Dermis microvascular lymphatic vessel endothelial cell (primary cell): ENCODE measurements at regions not wholly inside any gene's neighbourhood (a gene's known extent, or its start where the extent isn't known, plus 50 kb on each side); places are given as distances from the start of the nearest gene placed in this dataset.
"Not testable (repeated sequence)": the region's sequence is repeated elsewhere in the genome, so short reads cannot be mapped to it uniquely, and the experiment has no call there.

ENCODE experiments used
- DNase-seq, 2 donors: peaks; one replicate each; pipeline versions ENCODE4 v3.0.0 to v3.0.0-alpha.2; 2010; ENCODE audit warnings: low read depth in 2 of 2

DNA sequence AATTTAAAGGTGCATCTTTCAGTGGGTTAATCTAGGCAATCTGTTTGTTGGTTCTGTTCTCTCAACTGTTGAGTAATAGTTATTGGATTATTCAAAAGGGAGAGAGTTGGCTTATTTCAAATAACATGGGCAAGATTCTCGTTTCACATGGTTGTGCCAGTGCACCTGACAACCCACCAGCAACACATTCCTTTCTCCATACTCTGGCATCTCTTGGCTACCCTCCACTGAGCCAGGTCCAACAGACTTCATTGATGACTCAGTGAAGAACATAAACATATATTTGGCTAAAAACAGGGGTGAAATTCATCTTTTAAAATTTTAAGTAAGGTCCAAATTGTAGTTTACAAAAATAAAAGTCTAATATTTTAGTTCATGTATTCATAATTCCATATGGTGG lies 967.2 kb downstream of the RPA4 start:
- no peak for DNase-seq

DNA sequence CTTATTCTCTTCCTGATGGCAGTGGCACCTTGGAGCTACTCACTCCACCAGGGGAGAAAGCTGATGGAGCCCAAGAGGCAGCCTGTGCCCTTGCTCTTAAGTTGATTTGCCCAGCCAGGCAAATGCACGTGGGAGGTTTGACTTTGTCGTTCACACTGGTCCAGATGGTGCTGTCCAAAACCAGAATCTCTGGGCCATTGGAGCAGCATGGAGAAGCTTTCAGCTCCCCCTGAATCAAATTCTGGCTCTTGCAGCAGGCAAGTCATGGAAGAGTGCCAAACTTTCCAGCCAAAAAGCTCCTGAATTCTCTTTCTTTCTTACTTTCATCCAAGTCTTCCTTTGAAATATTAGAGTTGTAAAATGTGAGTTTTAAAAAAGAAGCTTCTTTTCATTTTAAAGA lies 970.4 kb downstream of the RPA4 start:
- no peak for DNase-seq

DNA sequence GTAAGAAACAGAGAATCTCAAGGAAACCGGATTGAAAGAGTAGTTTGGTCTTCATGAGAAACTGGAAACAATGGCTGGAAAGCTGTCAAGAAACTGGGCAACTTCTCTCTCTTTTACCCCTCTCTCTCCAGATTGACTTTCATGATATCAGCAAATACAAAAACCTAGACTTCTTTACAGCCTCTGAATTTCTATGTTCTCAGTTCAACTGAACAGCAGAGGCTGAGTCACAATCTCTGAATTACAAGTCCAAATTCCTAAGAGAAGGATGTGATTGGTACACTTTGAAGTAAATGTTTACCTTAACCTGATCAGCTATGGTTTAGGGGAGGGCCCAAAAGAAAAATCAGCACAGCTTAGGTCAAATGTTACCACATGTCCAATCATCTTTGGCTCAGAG lies 974.9 kb downstream of the RPA4 start:
- DNase-seq = peak in 1 of 2 donors; percentile 27

DNA sequence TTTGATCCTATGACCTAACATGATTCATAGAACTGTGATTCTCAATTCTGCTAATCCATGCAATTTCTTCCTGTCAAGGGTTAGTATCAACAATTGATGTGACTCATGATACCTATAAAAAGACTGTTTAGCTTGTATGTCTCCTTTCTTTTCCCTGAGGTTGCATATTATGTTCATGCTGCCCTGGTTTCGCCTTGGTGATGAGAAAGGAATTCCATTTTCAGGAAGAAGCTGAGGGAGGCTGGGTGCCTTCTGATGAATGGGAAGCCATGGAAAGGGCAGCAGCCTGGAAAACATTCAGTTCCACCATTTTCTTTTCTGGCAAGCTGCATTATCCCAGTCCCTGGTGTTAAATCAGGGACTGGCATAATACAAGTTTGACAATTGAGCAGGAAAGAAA lies 976.5 kb downstream of the RPA4 start:
- peak in 1 of 2 donors; percentile 46 for DNase-seq

DNA sequence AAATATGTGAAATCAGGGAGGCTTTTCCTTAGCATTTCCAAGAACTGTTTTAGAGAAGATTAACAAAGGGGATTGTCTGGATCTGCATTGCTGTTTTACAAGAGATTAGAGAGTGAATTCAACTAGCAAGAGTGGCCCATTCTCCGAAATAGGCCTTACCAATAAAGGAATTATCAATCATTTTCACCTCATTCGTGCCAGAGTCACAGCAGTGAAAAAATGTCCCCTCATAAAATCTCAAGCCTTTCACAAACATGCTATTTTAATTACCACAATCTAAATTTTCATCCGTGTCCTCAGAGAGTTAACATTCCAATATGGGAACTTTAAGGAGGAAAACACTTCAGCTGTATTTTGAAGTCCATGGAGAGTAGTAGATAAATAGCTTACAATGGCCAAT lies 979.6 kb downstream of the RPA4 start:
- no peak for DNase-seq

DNA sequence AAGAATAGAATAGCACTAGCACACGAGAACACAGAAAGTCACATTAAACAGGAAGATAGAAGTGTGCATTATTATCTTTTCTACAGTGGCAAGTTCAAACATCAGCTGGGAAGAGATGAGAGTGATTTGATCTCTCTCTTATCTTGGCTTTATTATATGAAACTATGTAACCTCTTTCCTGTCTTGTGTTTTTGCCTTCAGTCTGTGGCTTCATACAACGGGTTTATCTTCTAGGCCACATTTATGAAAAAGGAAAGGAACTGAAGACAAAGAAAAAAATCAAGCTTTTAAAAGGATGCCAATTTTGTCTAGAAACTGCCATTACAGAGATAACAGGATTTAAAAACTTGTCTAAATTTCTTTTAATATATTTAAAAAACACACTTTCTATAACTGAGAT lies 983.6 kb downstream of the RPA4 start:
- no peak for DNase-seq

DNA sequence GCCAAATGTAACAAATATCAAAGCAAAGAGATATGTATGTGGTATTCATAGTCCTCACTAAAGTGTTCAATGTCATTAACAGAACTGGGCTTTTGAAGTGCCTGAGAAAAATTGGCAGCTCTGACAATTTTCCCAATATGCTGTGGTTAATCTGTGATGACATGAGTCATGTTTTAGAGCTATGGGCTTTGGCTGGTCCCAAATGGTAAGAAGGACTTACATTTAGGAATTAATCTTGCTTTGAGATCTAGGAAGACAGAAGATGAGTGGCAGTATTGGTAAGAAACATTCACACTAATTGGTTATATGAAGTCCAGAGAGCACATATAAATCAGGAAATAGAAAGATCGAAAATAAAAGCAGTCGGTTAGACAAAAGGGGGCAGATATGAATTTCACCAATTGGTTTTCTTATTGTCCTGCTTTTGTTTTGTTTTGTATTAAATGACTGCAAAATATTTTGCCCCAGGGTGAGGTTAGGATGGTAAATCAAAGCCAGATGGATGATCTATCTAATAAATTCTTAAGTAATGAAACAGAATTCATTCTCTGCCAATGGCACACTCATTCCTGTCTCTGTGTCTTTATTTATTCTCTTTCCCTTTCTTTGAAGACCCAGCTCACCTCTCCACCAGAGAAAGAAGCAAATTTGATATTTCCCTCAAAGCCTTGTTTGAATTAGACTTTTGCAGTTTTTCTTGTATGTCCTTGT lies 993.1 kb downstream of the RPA4 start:
- DNase-seq = no peak

DNA sequence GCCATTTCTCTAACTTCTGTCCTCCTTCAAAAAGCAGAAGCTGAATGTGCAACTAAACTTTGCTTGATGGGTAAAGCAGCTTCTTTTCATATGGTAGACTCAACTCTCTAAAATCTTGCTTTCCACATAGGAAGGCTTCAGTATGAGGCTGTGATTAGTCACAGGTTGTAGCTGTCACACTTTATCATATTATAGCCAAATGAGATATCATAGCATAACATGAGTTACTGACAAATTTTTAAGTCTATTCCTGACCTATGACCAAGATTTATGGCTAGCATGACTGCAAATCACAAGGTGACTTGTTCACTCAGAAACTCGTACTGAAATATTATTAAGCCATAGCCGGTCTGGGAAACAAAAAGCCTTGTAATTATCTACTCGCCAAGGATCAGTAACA lies 998.6 kb downstream of the RPA4 start:
- DNase-seq = no peak

DNA sequence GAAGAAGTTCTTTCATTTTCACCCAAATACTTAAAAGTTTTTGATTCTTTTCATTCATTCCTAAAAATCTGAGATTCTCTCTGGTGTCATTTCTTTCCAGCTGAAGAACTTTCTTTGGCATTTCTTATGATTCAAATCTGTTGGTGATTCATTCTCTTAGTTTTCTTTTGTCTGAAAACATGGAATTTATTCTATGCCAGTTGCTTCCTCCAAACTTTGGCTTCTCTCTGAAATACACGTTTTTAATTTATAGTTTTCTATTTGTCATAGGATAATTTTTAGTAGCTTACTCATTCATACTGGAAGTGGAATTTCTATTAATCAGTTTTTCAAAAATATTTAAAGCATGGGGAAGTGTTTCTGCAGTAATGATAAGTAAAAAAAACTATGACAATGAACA lies 1012.0 kb downstream of the RPA4 start:
- peak in 1 of 2 donors; percentile 0 for DNase-seq

DNA sequence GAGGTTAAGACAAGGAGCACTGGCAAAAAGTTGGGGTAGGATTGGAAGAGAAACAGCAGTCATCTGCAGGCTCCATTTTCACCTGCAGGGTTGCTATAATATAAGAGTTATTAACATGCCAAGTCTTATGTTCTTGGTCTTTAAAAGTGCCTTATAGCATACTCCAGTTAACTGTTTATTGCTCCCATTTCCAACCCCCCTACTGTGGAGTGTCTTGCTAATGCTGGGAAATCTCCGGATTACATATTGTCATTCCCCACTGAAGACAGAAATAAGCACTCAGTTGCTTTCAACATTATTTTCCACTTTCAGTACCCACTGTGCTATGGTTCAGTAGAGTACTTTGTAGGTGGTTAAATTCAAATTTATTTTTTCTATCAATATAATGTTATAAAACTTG lies 1014.3 kb downstream of the RPA4 start:
- no peak for DNase-seq

DNA sequence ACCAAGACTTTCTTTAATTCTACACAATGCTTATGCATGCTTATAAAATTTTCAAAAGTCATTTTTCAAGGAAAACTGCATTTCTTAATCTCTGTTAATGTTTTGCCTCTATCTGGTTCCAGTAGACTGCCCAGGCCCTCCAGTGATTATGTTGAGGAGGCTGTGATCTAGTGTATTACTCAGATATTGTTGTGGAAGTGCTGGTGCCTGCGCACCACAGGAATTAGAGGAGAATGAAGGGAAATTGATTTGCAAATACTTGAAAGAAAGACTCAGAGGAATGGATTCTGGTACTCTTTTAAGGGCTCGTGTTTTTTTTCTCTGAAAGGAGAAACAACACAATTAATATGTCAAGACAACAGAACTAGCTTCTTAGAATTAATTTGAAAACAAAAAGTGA lies 1015.1 kb downstream of the RPA4 start:
- DNase-seq = peak in 1 of 2 donors; percentile 6

DNA sequence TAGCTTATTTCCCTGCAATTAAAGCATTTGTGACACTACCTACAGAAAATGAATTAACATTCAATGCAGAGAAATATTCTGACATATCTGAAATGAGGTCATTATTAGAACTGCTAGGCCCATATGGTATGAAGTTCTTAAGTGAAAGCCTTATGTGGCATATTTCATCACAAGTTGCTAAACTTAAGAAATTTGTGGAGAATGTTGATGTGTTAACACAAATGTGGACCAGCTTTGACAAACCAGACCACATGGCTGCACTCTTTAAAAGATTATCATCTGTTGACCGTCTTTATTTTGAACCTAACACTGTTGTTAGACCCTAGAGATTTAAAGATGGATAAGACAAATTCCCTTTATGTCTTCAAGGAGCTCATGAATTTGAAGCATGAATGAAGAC lies 1024.1 kb downstream of the RPA4 start:
- DNase-seq = no peak

DNA sequence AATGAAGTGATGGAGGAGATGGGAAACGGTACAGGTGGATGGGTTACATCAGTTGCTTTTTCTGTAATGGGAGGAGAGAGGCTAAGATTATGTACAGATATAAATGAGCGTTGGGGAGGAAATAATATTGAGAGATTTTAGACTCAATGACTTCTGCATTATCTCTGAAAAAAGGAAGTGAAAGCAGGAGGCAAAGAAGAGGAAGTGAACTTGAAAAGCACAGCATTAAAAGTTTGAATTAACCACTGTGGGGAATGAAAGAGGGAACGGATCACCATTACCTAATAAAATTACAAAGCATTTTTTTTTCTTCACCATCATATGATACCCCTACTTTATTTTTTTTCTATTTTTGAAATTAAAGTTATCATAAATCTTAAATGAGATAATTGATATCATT lies 1025.5 kb downstream of the RPA4 start:
- DNase-seq = no peak

DNA sequence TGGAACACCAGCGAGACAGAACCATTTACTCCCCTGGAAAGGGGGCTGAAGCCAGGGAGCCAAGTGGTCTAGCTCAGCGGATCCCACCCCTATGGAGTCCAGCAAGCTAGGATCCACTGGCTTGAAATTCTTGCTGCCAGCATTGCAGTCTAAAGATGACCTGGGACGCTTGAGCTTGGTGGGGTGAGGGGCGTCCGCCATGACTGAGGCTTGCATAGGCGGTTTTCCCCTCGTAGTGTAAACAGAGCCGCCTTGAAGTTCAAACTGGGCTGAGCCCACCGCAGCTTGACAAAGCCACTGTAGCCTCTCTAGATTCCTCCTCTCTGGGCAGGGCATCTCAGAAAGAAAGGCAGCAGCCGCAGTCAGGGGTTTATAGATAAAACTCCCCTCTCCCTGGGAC lies 1031.7 kb downstream of the RPA4 start:
- not testable (repeated sequence) for DNase-seq

DNA sequence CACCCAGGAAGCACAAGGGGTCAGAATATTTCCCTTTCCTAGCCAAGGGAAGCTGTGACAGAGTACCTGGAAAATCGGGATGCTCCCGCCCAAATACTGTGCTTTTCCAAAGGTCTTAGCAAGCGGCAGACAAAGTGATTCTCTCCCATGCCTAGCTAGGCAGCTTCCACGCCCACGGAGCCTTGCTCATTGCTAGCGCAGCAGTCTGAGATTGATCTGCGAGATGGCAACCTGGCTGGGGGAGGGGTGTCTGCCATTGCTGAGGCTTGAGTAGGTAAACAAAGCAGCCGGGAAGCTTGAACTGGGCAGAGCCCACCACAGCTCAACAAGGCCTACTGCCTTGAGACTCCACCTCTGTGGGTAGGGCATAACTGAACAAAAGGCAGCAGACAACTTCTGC lies 1037.5 kb downstream of the RPA4 start:
- DNase-seq = not testable (repeated sequence)

DNA sequence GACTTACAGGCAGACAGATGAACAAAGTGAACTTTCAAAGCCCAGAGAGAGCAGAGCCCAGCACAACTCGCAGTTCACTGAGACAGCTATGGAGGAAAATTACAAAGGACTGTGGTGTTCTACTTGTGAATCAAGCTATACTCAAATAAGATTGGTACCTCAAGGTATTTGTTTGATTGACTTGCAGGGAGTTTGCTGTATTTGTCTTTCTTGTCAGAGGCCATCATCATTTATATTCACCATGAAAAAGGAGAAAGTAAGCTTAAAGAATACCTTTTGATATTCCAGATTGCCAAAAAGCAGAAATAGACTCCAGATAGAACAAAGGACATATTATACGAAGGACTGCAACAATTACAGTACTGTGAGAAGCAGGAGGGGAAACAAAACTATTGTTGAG lies 1047.9 kb downstream of the RPA4 start:
- no peak for DNase-seq

DNA sequence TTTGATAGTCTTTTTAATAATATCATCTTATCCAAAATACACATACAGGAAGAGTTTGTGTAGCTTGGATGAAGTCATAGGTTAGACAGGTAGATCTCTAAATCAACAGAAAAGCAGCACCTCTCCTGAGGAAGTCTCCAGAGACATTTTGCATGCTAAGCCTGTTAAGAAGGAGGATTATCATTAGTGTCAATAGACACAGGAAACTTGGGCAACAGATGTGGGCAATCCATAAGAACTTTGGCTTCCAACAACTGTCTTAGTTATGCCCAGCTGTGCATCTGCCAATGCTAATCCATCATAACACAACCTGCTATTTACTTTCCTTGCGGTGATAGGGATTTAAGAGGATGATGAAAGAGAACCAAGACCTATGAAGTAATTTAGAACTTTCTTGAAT lies 1052.6 kb downstream of the RPA4 start:
- DNase-seq = no peak

DNA sequence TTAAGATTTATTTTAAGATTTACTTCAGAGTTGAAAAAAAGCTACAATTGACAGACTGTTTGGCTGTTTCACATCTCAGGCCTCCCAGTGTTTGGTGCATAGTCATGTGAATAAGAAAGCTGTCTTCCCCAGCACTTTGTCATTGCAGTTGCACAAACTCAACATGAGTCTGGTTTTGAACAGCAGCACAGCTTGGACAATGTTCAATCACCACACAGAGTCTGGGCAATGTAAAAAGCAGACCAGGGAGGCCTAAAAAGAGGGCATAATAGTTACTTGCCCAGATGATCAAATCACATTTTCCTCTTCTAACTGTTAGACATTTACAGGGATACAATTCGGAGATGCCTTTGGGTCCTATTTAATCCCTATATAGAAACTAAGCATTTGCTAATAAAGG lies 1055.0 kb downstream of the RPA4 start:
- no peak for DNase-seq

DNA sequence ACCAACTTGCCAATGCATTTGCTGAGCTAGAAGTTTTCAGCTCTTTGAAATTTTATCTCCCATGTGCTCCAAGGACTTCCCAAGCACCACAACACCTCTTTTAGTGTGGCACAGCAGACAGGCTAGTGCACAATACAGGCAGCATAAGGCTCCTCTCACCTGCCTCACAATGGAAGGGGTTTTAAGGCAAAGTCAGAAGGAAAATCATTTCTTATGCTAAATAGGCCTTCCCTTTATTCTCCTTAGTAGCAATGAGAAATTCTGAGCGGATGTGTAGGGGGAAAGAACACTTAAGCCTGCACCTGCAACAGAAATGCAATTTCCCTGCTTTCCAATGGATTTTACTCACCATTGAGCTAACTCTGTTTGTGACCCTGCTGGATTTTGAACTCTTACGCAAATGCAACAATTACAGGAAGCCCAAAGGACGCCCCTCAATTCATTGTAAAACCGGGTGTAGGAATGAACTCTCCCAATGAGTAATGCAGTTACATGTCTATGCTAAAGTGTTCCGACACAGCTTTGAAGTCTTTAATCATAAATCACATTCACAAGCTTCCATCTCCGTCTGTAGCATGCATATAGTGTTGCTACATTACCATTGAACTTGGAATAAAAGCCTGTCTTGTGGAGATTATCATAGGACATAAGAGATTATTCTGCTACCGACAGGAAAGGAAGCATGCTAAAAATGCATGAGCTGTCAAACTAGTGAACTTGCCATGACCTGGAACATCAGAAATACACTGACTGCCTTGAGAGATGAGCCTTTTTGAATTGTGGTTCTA lies 1084.9 kb downstream of the RPA4 start:
- no peak for DNase-seq

DNA sequence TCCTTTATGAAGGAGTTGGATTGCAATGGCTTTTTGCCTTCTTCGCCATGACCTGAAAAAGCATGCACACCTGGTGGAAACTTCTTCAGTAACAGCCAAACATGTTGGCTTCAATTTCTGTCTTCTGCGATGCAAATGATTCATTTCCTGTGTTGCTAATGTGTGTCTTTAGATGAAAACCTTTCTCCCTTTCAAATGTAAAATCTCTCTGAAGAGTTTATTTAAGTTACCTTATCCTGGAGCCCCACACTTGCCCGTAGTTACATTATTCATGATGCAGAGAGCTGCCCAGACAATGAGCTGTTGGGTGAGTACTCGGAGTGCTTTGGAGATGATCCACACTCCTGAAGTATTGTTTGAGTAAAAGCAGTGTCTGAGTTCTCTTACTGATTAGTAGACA lies 1100.9 kb downstream of the RPA4 start:
- DNase-seq = no peak

DNA sequence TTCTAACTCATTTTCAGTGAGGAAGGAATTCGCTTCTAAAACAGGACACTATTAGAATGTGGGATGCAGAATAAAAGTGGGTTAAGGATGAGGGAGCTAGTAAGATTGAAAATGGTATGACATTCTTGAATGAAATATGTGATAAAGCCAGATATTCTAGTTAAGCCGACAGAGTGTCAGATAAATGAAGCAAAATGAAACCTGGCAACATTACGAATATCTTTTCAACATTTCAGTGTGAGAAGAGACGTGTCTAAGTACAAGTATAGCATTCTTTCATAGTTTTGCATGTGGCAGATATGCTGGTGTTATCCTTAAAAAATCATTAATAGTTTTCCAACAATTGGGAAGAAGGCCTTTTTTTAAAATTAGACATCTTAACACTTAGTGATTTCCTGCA lies 1101.4 kb downstream of the RPA4 start:
- DNase-seq = no peak

DNA sequence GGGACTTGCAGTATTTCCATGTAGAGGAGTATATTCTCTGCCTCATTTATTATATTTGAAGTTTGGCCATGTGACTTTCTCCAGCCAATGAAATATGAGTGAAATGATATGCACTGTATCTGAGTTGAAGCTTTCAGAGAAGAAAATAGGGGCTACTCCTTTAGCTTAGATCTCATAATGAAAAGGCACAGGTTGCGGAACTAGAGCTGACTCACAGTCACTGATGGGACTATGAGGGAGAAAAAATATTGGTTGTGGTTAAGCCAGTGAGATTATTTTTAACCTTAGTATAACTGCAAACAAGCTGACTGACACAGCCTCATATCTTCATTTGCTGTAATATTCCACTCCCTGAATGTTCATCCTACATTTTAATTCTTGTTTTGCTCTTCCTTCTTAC lies 1104.3 kb downstream of the RPA4 start:
- DNase-seq = no peak

DNA sequence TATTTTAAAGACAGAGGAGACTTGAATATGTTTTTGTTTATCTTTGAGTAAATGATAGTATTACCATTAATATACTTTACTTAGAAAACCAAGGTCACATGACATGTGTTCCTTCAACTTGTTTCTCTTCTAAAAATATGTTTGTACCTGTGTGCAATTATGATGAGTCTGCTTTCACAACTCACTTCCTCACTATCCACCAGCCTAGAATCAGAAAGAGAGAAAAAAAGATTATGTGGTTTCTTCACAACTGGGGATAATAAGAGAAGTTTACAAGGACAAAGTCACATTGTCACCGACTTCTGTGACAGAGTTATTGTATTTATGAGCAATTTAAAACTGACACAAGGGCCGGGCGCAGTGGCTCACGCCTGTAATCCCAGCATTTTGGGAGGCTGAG lies 1112.1 kb downstream of the RPA4 start:
- no peak for DNase-seq
